ENCODE measurements at regions not wholly inside any gene's neighbourhood (a gene's known extent, or its start where the extent isn't known, plus 50 kb on each side); places are given as distances from the start of the nearest gene placed in this dataset.

DNA sequence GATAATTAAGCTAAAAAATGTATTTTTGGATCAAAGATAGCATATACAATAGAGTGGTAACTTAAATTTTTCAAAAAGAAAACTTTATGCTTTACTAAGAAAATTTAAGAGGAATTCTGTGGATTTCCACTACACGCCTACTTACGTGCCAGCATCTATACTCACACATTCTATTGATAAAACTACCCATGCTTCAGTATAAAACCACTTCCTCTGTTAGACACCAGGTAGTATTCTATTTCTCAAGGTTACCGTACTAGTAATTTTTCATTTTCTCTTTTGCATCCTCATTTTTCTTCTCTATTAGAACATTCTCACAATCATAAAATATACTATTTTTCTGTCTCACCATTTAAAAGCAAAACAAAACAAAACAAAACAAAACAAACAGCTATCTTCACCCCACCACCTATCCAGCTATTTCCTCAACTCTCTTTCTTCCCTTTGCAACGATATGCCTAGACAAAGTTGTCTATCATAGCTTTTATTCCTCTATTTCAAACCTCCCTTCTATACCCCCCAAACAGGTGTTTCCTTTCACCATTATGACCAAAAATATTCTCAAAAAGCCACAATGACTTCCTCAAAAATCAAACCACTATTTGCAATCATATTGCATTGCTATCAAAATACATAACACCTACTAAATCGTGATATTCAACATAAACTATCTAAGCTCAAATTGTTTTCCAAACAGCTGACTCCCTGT is 1652.0 kb downstream of the MRPL39 start:
- H3K4me1 Mint-ChIP-seq (ENCODE audit: low read depth, unreplicated experiment), result no peaks in the 10 kb centered on the region
- H3K27ac Mint-ChIP-seq (ENCODE audit: unreplicated experiment), result no peak overlapping the region
- peaks cover 2% of the 10 kb centered on the region for H3K9me3 Mint-ChIP-seq (ENCODE audit: low read depth, unreplicated experiment)
- H3K36me3 Mint-ChIP-seq (ENCODE audit: insufficient read depth, unreplicated experiment), result no peaks in the 10 kb centered on the region
- H3K4me3 Mint-ChIP-seq (ENCODE audit: low read depth, unreplicated experiment), result no peak overlapping the region
- no TSS peak for BruUV-seq (replicated peaks)
- no peak for DNase-seq
- intact Hi-C loops (cut with micrococcal nuclease; ENCODE audit: unreplicated experiment), result no loop called here
- CTCF ChIA-PET, result no interaction called here
- no peaks in the 10 kb centered on the region for H3K27me3 Mint-ChIP-seq (ENCODE audit: unreplicated experiment)
- TF ChIP-seq, protein P1, sequence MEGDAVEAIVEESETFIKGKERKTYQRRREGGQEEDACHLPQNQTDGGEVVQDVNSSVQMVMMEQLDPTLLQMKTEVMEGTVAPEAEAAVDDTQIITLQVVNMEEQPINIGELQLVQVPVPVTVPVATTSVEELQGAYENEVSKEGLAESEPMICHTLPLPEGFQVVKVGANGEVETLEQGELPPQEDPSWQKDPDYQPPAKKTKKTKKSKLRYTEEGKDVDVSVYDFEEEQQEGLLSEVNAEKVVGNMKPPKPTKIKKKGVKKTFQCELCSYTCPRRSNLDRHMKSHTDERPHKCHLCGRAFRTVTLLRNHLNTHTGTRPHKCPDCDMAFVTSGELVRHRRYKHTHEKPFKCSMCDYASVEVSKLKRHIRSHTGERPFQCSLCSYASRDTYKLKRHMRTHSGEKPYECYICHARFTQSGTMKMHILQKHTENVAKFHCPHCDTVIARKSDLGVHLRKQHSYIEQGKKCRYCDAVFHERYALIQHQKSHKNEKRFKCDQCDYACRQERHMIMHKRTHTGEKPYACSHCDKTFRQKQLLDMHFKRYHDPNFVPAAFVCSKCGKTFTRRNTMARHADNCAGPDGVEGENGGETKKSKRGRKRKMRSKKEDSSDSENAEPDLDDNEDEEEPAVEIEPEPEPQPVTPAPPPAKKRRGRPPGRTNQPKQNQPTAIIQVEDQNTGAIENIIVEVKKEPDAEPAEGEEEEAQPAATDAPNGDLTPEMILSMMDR (IDR thresholded peaks at IDR 0.05; ENCODE audit: unreplicated experiment), result no peak

DNA sequence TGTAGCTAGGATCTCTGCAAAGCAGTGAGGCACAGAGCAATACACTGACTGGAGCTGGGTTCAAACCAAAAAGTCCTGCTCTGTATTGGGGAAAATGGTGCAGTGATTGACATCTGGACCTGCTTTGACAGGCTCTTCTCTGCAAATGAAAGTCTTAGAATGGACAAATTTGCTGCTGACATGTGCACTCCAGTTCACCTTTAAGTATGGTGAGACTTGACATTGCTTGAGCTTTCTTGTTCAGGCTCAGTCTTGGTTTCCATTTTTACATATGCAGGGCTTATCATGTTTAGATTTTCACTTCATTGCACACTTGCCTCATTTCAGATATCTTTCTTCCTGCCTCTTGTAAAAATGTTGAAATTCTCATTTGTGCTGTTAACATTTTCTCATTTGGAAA is 1655.0 kb downstream of the MRPL39 start:
- CTCF ChIA-PET, result no interaction called here
- intact Hi-C loops (cut with micrococcal nuclease; ENCODE audit: unreplicated experiment), result no loop called here
- H3K36me3 Mint-ChIP-seq (ENCODE audit: insufficient read depth, unreplicated experiment), result no peaks in the 10 kb centered on the region
- TF ChIP-seq, protein P1 (IDR thresholded peaks at IDR 0.05; ENCODE audit: unreplicated experiment), result no peak
- no peak for DNase-seq
- H3K9me3 Mint-ChIP-seq (ENCODE audit: low read depth, unreplicated experiment), result peaks cover 5% of the 10 kb centered on the region
- H3K27ac Mint-ChIP-seq (ENCODE audit: unreplicated experiment), result no peak overlapping the region
- no peaks in the 10 kb centered on the region for H3K27me3 Mint-ChIP-seq (ENCODE audit: unreplicated experiment)
- H3K4me1 Mint-ChIP-seq (ENCODE audit: low read depth, unreplicated experiment), result no peaks in the 10 kb centered on the region
- BruUV-seq (replicated peaks), result no TSS peak
- H3K4me3 Mint-ChIP-seq (ENCODE audit: low read depth, unreplicated experiment), result no peak overlapping the region

DNA sequence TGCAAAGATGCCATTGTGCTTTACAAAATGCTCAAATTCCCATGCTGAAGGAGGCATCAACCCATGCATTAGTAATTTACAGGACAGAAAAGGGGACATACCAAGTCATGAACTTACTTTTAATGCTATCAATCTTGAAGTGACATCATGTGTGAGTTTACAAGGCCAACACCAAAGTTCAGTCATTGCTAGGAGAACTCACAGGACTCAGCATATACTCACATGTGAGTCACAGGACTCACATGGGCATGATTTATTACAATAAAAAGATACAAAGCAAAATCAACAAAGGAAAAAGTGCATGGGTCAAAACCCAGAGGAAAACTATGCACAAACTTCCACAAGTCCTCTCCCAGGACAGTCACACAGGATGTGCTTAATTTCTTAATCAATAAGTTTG is 1656.0 kb downstream of the MRPL39 start:
- Mint-ChIP-seq H3K4me1 (ENCODE audit: low read depth, unreplicated experiment) (no peaks in the 10 kb centered on the region), H3K9me3 (ENCODE audit: low read depth, unreplicated experiment) (peaks cover 8% of the 10 kb centered on the region), H3K27ac (ENCODE audit: unreplicated experiment) (no peak overlapping the region), H3K27me3 (ENCODE audit: unreplicated experiment) (no peaks in the 10 kb centered on the region), H3K4me3 (ENCODE audit: low read depth, unreplicated experiment) (no peak overlapping the region), H3K36me3 (ENCODE audit: insufficient read depth, unreplicated experiment) (no peaks in the 10 kb centered on the region)
- TF ChIP-seq, protein P1 (IDR thresholded peaks at IDR 0.05; ENCODE audit: unreplicated experiment), result no peak
- DNase-seq, result no peak
- CTCF ChIA-PET, result no interaction called here
- no TSS peak for BruUV-seq (replicated peaks)
- intact Hi-C loops (cut with micrococcal nuclease; ENCODE audit: unreplicated experiment), result no loop called here

DNA sequence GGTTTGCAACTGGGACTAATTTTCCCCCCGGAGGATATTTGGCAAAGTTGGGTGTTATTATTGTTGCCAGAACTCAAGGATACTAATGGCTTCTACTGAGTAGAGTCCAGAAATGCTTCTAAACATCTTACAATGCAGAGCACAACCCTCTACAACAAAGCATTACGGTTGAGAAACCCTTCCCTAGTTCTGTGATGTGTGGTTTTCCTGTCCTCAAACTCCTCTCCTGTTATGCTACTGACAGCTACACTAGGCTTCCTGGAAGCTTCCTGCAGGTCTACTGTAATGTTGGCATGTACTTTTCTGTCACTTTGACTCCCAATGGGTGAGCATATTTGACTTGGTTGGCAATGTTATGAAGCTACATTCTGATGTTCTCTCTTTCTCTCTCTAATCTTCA is 1656.9 kb downstream of the MRPL39 start:
- H3K27me3 Mint-ChIP-seq (ENCODE audit: unreplicated experiment), result no peaks in the 10 kb centered on the region
- TF ChIP-seq, protein P1 (IDR thresholded peaks at IDR 0.05; ENCODE audit: unreplicated experiment), result no peak
- no peaks in the 10 kb centered on the region for H3K4me1 Mint-ChIP-seq (ENCODE audit: low read depth, unreplicated experiment)
- no peak overlapping the region for H3K4me3 Mint-ChIP-seq (ENCODE audit: low read depth, unreplicated experiment)
- intact Hi-C loops (cut with micrococcal nuclease; ENCODE audit: unreplicated experiment), result no loop called here
- peaks cover 8% of the 10 kb centered on the region for H3K9me3 Mint-ChIP-seq (ENCODE audit: low read depth, unreplicated experiment)
- H3K27ac Mint-ChIP-seq (ENCODE audit: unreplicated experiment), result no peak overlapping the region
- no peak for DNase-seq
- no TSS peak for BruUV-seq (replicated peaks)
- CTCF ChIA-PET, result no interaction called here
- H3K36me3 Mint-ChIP-seq (ENCODE audit: insufficient read depth, unreplicated experiment), result no peaks in the 10 kb centered on the region

Measured in Calu3 (cell line).